SK-N-SH (cell line): ENCODE measurements at regions not wholly inside any gene's neighbourhood (a gene's known extent, or its start where the extent isn't known, plus 50 kb on each side); places are given as distances from the start of the nearest gene placed in this dataset.
A peak's percentile ranks its signal among the peaks of the same experiment; 100 is the strongest.

Experiments used
- CTCF ChIA-PET: fragments of 300-600, 350-600 bp; formaldehyde crosslinking; extraction: SDS; loops from one replicate; lab custom pipeline; 2021; lab: Yijun Ruan, JAX
- POLR2A ChIA-PET: fragments of 350-600 bp; sonication (Branson Sonifier 250); formaldehyde crosslinking; extraction: SDS; loops from one replicate; lab custom pipeline; 2020; ENCODE audit warnings: antibody characterized with exemption, inconsistent platforms; lab: Yijun Ruan, JAX
- DNase-seq: peaks from one replicate; pipeline ENCODE4 v3.0.0; 2012
- H2AFZ ChIP-seq: fragments of 200-600 bp; sonication (generic); 2 replicates; pipeline ENCODE4 v1.8.1; 2016; ENCODE audit warnings: antibody characterized with exemption, mild to moderate bottlenecking, low read depth
- H3F3A ChIP-seq: fragments of 200-600 bp; sonication (generic); replicated peaks from 2 replicates; pipeline ENCODE3; 2016; ENCODE audit warnings: antibody characterized with exemption, mild to moderate bottlenecking; ENCODE audit not compliant: insufficient read depth
- H3K27ac ChIP-seq, 2 experiments: fragments of 200-500 bp in 1 of 2; fragments of 200-600 bp in 1 of 2; sonication (Bioruptor generic) in 1 of 2; sonication (generic), shearing (Covaris generic) in 1 of 2; 2 replicates each; pipeline versions ENCODE4 v1.5.1 to v1.6.1; 2014 to 2016; ENCODE audit warnings: low read depth in 2 of 2, inconsistent platforms in 1 of 2, low read length in 1 of 2, mild to moderate bottlenecking in 1 of 2, mixed read lengths in 1 of 2
- H3K27me3 ChIP-seq: fragments of 200-600 bp; sonication (generic), shearing (Covaris generic); 2 replicates; pipeline ENCODE4 v1.6.1; 2016; ENCODE audit warnings: mixed run types; ENCODE audit not compliant: insufficient read depth
- H3K36me3 ChIP-seq, 2 experiments: fragments of 200-500 bp in 1 of 2; fragments of 200-600 bp in 1 of 2; sonication (Bioruptor generic) in 1 of 2; sonication (generic) in 1 of 2; replicated peaks in 1 of 2; 2 replicates each; pipeline versions ENCODE3 to v1.5.1; 2014 to 2016; ENCODE audit warnings: low read length in 1 of 2, mild to moderate bottlenecking in 1 of 2; ENCODE audit not compliant: insufficient read depth in 2 of 2, control insufficient read depth in 1 of 2
- H3K4me1 ChIP-seq, 2 experiments: fragments of 200-500 bp in 1 of 2; fragments of 200-600 bp in 1 of 2; sonication (Bioruptor generic) in 1 of 2; sonication (generic), shearing (Covaris generic) in 1 of 2; 2 replicates each; pipeline versions ENCODE4 v1.5.1 to v1.6.1; 2014 to 2016; ENCODE audit warnings: low read depth in 1 of 2, low read length in 1 of 2, mixed run types in 1 of 2; ENCODE audit not compliant: insufficient read depth in 2 of 2, control insufficient read depth in 1 of 2
- H3K4me2 ChIP-seq: fragments of 200-600 bp; sonication (generic), shearing (Covaris generic); 2 replicates; pipeline ENCODE4 v1.6.1; 2017; ENCODE audit warnings: mixed run types
- H3K4me3 ChIP-seq, 2 experiments: fragments of 200-500 bp in 1 of 2; fragments of 200-600 bp in 1 of 2; sonication (Bioruptor generic) in 1 of 2; sonication (generic), shearing (Covaris generic) in 1 of 2; 2 replicates each; pipeline versions ENCODE4 v1.5.1 to v1.8.1; 2014 to 2016; ENCODE audit warnings: low read depth in 2 of 2, inconsistent platforms in 1 of 2, low read length in 1 of 2, mild to moderate bottlenecking in 1 of 2, mixed read lengths in 1 of 2, moderate library complexity in 1 of 2
- H3K79me2 ChIP-seq: fragments of 200-600 bp; sonication (generic); 2 replicates; pipeline ENCODE4 v1.8.1; 2017; ENCODE audit warnings: mild to moderate bottlenecking; ENCODE audit not compliant: insufficient read depth
- H3K9ac ChIP-seq: fragments of 200-600 bp; sonication (generic); 2 replicates; pipeline ENCODE4 v1.6.1; 2017; ENCODE audit warnings: mixed run types
- H3K9me2 ChIP-seq: fragments of 200-600 bp; sonication (generic); 2 replicates; pipeline ENCODE4 v1.6.1; 2017; ENCODE audit warnings: mixed run types
- H3K9me3 ChIP-seq: fragments of 200-600 bp; sonication (generic); 2 replicates; pipeline ENCODE4 v1.6.1; 2017; ENCODE audit warnings: mixed run types, mild to moderate bottlenecking, moderate library complexity
- H4K20me1 ChIP-seq: fragments of 200-600 bp; sonication (generic); 2 replicates; pipeline ENCODE4 v1.6.1; 2017; ENCODE audit warnings: mild to moderate bottlenecking, mixed run types; ENCODE audit not compliant: insufficient read depth
- CTCF ChIP-seq: fragments of 200-600 bp; sonication (generic); IDR thresholded peaks from 2 replicates; pipeline ENCODE4 v1.6.1; 2017; ENCODE audit warnings: antibody characterized with exemption, mild to moderate bottlenecking, moderate library complexity
- FOSL2 ChIP-seq: IDR thresholded peaks from 2 replicates; pipeline ENCODE4 v1.4.0; 2012; ENCODE audit warnings: low read depth, mild to moderate bottlenecking, moderate library complexity, borderline replicate concordance
- NRF1 ChIP-seq: IDR thresholded peaks from 2 replicates; pipeline ENCODE4 v1.6.1; 2012; ENCODE audit warnings: low read depth, mild to moderate bottlenecking, low read length
- PBX3 ChIP-seq: IDR thresholded peaks from 2 replicates; pipeline ENCODE4; 2012
- RCOR1 ChIP-seq: fragments of 150-350 bp; IDR thresholded peaks from 2 replicates; pipeline ENCODE4 v1.6.1; 2017; ENCODE audit warnings: antibody characterized with exemption, low read length
- RFX5 ChIP-seq: IDR thresholded peaks from 2 replicates; pipeline ENCODE4 v1.6.1; 2012; ENCODE audit warnings: mild to moderate bottlenecking, improper control_type of control experiment, low read length
- RXRA ChIP-seq: IDR thresholded peaks from 2 replicates; pipeline ENCODE4 v1.4.0; 2012; ENCODE audit warnings: low read depth, mild to moderate bottlenecking, borderline replicate concordance
- TCF12 ChIP-seq: IDR thresholded peaks from 2 replicates; pipeline ENCODE4 v1.4.0; 2012
- USF1 ChIP-seq: IDR thresholded peaks from 2 replicates; pipeline ENCODE4 v1.4.0; 2012; ENCODE audit warnings: low read depth, borderline replicate concordance
- WGBS: methylation state at CpG from one replicate; pipeline ENCODE4 v1.1.6; 2017; ENCODE audit warnings: low lambda C conversion rate; 5-methylcytosine and 5-hydroxymethylcytosine counted together

- TF ChIP-seq USF1: no peak
- no peak overlapping the region for H3K27ac ChIP-seq
- H3K36me3 ChIP-seq: no peaks in the 10 kb centered on the region
- H3K9me2 ChIP-seq: no peaks in the 10 kb centered on the region
- H4K20me1 ChIP-seq: no peaks in the 10 kb centered on the region
- H3K9ac ChIP-seq: no peak overlapping the region
- no peak for DNase-seq
- H3K4me1 ChIP-seq: peaks cover 0 to 3% of the 10 kb centered on the region in 2 experiments; a peak in 2 of 4 replicates
- H3K9me3 ChIP-seq: no peaks in the 10 kb centered on the region
- H2AFZ ChIP-seq: no peak overlapping the region
- H3K4me3 ChIP-seq: no peak overlapping the region
- ChIA-PET POLR2A (no interaction called here), CTCF (no interaction called here)
- H3K79me2 ChIP-seq: no peaks in the 10 kb centered on the region
- no peak overlapping the region for H3K4me2 ChIP-seq
- H3K27me3 ChIP-seq: no peaks in the 10 kb centered on the region
- peaks cover 6% of the 10 kb centered on the region for H3F3A ChIP-seq
These were observed 811.7 kb upstream of the GRAMD2B start for GRCh38 chr5:125611541-125611940.

- 84% methylated on average over 15 of the region's 15 CpGs for WGBS
- TF ChIP-seq CTCF: no peak
- TF ChIP-seq RXRA: no peak
- no peak for TF ChIP-seq RFX5
- no peak for TF ChIP-seq TCF12
- TF ChIP-seq RCOR1: no peak
- TF ChIP-seq NRF1: no peak
- TF ChIP-seq FOSL2: no peak
- no peak for TF ChIP-seq PBX3
- H3K4me1 ChIP-seq: peaks cover 0 to 3% of the 10 kb centered on the region in 2 experiments; a peak in 2 of 4 replicates
- POLR2A ChIA-PET: no interaction called here
- H3K9me3 ChIP-seq: no peaks in the 10 kb centered on the region
- no peak overlapping the region for H2AFZ ChIP-seq
- no peaks in the 10 kb centered on the region for H3K9me2 ChIP-seq
- CTCF ChIA-PET: interaction anchor here (0.7 kb wide), 1 partner anchor 9 kb away, joined by 3 read pairs; no protein-coding TSS in a partner anchor
- no peak overlapping the region for H3K4me3 ChIP-seq
- H3K36me3 ChIP-seq: no peaks in the 10 kb centered on the region
- H3K27me3 ChIP-seq: no peaks in the 10 kb centered on the region
- H3K79me2 ChIP-seq: no peaks in the 10 kb centered on the region
- H3K9ac ChIP-seq: no peak overlapping the region
- H3K27ac ChIP-seq: peak overlapping the region in 1 of 2 experiments; percentile 47; a peak in 2 of 4 replicates
- peaks cover 6% of the 10 kb centered on the region for H3F3A ChIP-seq
- no peaks in the 10 kb centered on the region for H4K20me1 ChIP-seq
- no peak overlapping the region for H3K4me2 ChIP-seq
- DNase-seq: no peak
These were observed 811.0 kb upstream of the GRAMD2B start for GRCh38 chr5:125612181-125612721.
